ENCODE measurements at regions not wholly inside any gene's neighbourhood (a gene's known extent, or its start where the extent isn't known, plus 50 kb on each side); places are given as distances from the start of the nearest gene placed in this dataset.
"Not testable (repeated sequence)": the region's sequence is repeated elsewhere in the genome, so short reads cannot be mapped to it uniquely, and the experiment has no call there.

DNA sequence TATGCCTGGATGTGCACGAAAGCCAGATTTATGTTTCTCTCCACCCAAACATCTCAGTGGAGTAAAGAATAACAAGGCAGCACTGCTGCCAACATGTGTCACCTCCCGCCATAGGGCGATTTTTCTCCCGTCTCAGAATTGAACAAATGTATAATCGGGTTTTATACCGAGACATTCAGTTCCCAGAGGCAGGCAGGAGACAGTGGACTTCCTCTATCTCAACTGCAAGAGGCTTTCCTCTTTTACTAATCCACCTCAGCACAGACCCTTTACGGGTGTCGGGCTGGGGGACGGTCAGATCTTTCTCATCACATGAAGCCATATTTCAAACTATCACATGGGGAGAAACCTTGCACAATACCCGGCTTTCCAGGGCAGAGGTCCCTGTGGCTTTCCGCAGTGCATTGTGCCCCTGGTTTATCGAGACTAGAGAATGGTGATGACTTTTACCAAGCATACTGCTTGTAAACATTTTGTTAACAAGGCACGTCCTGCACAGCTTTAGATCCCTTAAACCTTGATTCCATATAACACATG, 124.2 kb upstream of the ZNF184 start:
- not testable (repeated sequence) for H3K4me2 ChIP-seq; H3K4me3 Mint-ChIP-seq; H4K20me1 ChIP-seq (replicated peaks; ENCODE audit: insufficient read depth); H3K9me2 ChIP-seq (ENCODE audit: insufficient read depth); ATAC-seq; H3K27ac Mint-ChIP-seq; H3K4me3 ChIP-seq; H3F3A ChIP-seq (replicated peaks; ENCODE audit: low read depth); H3K79me2 ChIP-seq (replicated peaks; ENCODE audit: insufficient read depth); H3K9me3 Mint-ChIP-seq; H2AFZ ChIP-seq; H3K27ac ChIP-seq (ENCODE audit: low read depth); H3K36me3 Mint-ChIP-seq (ENCODE audit: low read depth); DNase-seq (ENCODE audit: low spot score); H3K36me3 ChIP-seq (ENCODE audit: insufficient read depth); H3K4me1 ChIP-seq (ENCODE audit: insufficient read depth)
- H3K4me1 Mint-ChIP-seq: peaks cover 12% of the 10 kb centered on the region; the same call in 2 of the 3 replicates
- H3K27me3 ChIP-seq (ENCODE audit: insufficient read depth): peaks cover 30% of the 10 kb centered on the region
- H3K27me3 Mint-ChIP-seq (ENCODE audit: insufficient read depth, low read depth, poor library complexity): peaks cover 15% of the 10 kb centered on the region

DNA sequence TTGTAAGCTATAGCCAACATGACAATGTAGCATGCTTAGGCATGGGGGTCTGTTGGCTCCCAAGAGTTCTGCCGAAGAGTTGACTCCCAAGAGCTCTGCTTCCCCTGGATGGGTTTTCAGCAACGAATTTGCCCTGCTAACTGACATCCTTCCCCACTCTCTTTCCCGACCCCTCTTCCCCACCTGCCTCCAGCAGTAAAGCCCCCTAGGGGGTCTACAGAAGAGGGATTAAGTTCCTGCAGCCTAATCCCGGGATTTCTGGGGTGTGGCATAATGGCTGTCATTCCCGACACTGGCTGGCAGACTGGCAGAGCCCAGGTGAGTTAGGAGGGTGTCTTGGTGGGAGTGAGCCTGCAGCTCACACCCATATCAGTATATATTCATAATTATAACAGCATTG, 121.0 kb upstream of the ZNF184 start:
- Histone ChIP-seq H3K27me3 (ENCODE audit: insufficient read depth) (peaks cover 30% of the 10 kb centered on the region), H3K4me2 (peak overlapping the region; percentile 98), H3K9me2 (ENCODE audit: insufficient read depth) (no peaks in the 10 kb centered on the region), H3K27ac (ENCODE audit: low read depth) (no peak overlapping the region), H3F3A (replicated peaks; ENCODE audit: low read depth) (0 out of 2 replicates have a peak, but pooled peaks cover 4% of the 10 kb centered on the region), H4K20me1 (replicated peaks; ENCODE audit: insufficient read depth) (no peaks in the 10 kb centered on the region), H3K4me3 (peak overlapping the region; percentile 89), H3K36me3 (ENCODE audit: insufficient read depth) (no peaks in the 10 kb centered on the region), H2AFZ (no peak overlapping the region), H3K4me1 (ENCODE audit: insufficient read depth) (no peaks in the 10 kb centered on the region), H3K79me2 (replicated peaks; ENCODE audit: insufficient read depth) (no peaks in the 10 kb centered on the region)
- no peak overlapping the region for H3K4me3 Mint-ChIP-seq
- H3K27ac Mint-ChIP-seq: no peak overlapping the region
- ATAC-seq: no peak; the same call in 2 of the 3 replicates
- H3K4me1 Mint-ChIP-seq: peaks cover 7% of the 10 kb centered on the region; the same call in 2 of the 3 replicates
- H3K9me3 Mint-ChIP-seq: no peaks in the 10 kb centered on the region
- no peaks in the 10 kb centered on the region for H3K36me3 Mint-ChIP-seq (ENCODE audit: low read depth)
- H3K27me3 Mint-ChIP-seq (ENCODE audit: insufficient read depth, low read depth, poor library complexity): peaks cover 7% of the 10 kb centered on the region
- DNase-seq (ENCODE audit: low spot score): peak; percentile 33
- no peak for TF ChIP-seq CREB1 (CRISPR knock-in tag; IDR thresholded peaks at IDR 0.05; ENCODE audit: low read depth)

DNA sequence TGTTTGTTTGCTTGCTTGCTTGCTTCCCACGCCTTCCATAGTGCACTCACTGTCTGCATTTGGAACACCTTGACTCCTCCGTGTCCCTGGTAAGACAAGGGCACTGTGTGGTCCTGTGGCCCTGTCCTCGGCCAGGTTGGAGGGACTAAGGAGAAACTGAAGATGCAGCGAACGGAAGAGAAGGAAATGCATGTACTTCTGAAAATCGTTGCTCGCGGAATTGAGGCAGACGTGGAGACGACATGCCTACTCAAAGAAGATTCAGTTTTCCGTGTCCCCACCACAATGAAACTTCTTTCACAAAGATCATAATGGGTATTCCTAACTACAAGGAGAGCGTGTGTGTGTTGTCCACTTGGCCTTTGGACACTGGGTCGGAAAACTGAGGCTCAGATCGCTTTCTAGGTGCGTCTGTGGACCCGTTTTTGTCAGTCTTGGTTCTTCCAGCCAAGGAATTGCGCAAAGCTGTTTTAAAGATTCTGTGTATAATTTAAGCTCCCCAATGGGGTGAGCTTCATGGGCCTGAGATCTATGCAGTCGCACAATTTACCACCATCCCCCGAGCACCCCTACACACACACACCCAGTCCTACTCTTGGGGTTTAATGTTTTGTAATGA, 120.4 kb upstream of the ZNF184 start:
- Mint-ChIP-seq H3K4me3 (no peak overlapping the region), H3K9me3 (no peaks in the 10 kb centered on the region), H3K27me3 (ENCODE audit: insufficient read depth, low read depth, poor library complexity) (peaks cover 3% of the 10 kb centered on the region), H3K4me1 (peaks cover 7% of the 10 kb centered on the region; the same call in 2 of the 3 replicates), H3K27ac (no peak overlapping the region), H3K36me3 (ENCODE audit: low read depth) (no peaks in the 10 kb centered on the region)
- ATAC-seq: peak; percentile 20
- H4K20me1 ChIP-seq (replicated peaks; ENCODE audit: insufficient read depth): no peaks in the 10 kb centered on the region
- peaks cover 27% of the 10 kb centered on the region for H3K27me3 ChIP-seq (ENCODE audit: insufficient read depth)
- H3K4me3 ChIP-seq: peak overlapping the region; percentile 89
- H2AFZ ChIP-seq: peak overlapping the region; percentile 96
- no peaks in the 10 kb centered on the region for H3K79me2 ChIP-seq (replicated peaks; ENCODE audit: insufficient read depth)
- no peaks in the 10 kb centered on the region for H3K9me2 ChIP-seq (ENCODE audit: insufficient read depth)
- H3F3A ChIP-seq (replicated peaks; ENCODE audit: low read depth): 0 out of 2 replicates have a peak, but pooled peaks cover 4% of the 10 kb centered on the region
- DNase-seq (ENCODE audit: low spot score): no peak
- no peaks in the 10 kb centered on the region for H3K4me1 ChIP-seq (ENCODE audit: insufficient read depth)
- no peaks in the 10 kb centered on the region for H3K36me3 ChIP-seq (ENCODE audit: insufficient read depth)
- peak overlapping the region; percentile 98 for H3K4me2 ChIP-seq
- H3K27ac ChIP-seq (ENCODE audit: low read depth): no peak overlapping the region
- TF ChIP-seq, protein P1, sequence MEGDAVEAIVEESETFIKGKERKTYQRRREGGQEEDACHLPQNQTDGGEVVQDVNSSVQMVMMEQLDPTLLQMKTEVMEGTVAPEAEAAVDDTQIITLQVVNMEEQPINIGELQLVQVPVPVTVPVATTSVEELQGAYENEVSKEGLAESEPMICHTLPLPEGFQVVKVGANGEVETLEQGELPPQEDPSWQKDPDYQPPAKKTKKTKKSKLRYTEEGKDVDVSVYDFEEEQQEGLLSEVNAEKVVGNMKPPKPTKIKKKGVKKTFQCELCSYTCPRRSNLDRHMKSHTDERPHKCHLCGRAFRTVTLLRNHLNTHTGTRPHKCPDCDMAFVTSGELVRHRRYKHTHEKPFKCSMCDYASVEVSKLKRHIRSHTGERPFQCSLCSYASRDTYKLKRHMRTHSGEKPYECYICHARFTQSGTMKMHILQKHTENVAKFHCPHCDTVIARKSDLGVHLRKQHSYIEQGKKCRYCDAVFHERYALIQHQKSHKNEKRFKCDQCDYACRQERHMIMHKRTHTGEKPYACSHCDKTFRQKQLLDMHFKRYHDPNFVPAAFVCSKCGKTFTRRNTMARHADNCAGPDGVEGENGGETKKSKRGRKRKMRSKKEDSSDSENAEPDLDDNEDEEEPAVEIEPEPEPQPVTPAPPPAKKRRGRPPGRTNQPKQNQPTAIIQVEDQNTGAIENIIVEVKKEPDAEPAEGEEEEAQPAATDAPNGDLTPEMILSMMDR (conservative IDR thresholded peaks at IDR 0.05; ENCODE audit: low read depth in 2 of 2): no peak
- no peak for TF ChIP-seq EZH2 (IDR thresholded peaks at IDR 0.05; ENCODE audit: low read depth, unreplicated experiment)
- TF ChIP-seq ZNF114 (CRISPR knock-in tag; IDR thresholded peaks at IDR 0.05): no peak
- no peak for TF ChIP-seq CREB1 (CRISPR knock-in tag; IDR thresholded peaks at IDR 0.05; ENCODE audit: low read depth)
- TF ChIP-seq, protein P2, sequence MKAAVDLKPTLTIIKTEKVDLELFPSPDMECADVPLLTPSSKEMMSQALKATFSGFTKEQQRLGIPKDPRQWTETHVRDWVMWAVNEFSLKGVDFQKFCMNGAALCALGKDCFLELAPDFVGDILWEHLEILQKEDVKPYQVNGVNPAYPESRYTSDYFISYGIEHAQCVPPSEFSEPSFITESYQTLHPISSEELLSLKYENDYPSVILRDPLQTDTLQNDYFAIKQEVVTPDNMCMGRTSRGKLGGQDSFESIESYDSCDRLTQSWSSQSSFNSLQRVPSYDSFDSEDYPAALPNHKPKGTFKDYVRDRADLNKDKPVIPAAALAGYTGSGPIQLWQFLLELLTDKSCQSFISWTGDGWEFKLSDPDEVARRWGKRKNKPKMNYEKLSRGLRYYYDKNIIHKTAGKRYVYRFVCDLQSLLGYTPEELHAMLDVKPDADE (IDR thresholded peaks at IDR 0.05): no peak
- TF ChIP-seq POLR2AphosphoS5 (IDR thresholded peaks at IDR 0.05; ENCODE audit: low read depth): no peak
- TF ChIP-seq EZH2phosphoT487 (IDR thresholded peaks at IDR 0.05; ENCODE audit: unreplicated experiment): no peak
- no peak for TF ChIP-seq NANOG (IDR thresholded peaks at IDR 0.05; ENCODE audit: borderline replicate concordance)
- TF ChIP-seq, protein P3, sequence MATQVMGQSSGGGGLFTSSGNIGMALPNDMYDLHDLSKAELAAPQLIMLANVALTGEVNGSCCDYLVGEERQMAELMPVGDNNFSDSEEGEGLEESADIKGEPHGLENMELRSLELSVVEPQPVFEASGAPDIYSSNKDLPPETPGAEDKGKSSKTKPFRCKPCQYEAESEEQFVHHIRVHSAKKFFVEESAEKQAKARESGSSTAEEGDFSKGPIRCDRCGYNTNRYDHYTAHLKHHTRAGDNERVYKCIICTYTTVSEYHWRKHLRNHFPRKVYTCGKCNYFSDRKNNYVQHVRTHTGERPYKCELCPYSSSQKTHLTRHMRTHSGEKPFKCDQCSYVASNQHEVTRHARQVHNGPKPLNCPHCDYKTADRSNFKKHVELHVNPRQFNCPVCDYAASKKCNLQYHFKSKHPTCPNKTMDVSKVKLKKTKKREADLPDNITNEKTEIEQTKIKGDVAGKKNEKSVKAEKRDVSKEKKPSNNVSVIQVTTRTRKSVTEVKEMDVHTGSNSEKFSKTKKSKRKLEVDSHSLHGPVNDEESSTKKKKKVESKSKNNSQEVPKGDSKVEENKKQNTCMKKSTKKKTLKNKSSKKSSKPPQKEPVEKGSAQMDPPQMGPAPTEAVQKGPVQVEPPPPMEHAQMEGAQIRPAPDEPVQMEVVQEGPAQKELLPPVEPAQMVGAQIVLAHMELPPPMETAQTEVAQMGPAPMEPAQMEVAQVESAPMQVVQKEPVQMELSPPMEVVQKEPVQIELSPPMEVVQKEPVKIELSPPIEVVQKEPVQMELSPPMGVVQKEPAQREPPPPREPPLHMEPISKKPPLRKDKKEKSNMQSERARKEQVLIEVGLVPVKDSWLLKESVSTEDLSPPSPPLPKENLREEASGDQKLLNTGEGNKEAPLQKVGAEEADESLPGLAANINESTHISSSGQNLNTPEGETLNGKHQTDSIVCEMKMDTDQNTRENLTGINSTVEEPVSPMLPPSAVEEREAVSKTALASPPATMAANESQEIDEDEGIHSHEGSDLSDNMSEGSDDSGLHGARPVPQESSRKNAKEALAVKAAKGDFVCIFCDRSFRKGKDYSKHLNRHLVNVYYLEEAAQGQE (IDR thresholded peaks at IDR 0.05; ENCODE audit: unreplicated experiment): no peak
- no peak for TF ChIP-seq ZNF331 (CRISPR knock-in tag; IDR thresholded peaks at IDR 0.05; ENCODE audit: low read depth)
- no peak for TF ChIP-seq JUNB (IDR thresholded peaks at IDR 0.05; ENCODE audit: unreplicated experiment)
